ENCODE measurements at regions not wholly inside any gene's neighbourhood (a gene's known extent, or its start where the extent isn't known, plus 50 kb on each side); places are given as distances from the start of the nearest gene placed in this dataset.

DNA sequence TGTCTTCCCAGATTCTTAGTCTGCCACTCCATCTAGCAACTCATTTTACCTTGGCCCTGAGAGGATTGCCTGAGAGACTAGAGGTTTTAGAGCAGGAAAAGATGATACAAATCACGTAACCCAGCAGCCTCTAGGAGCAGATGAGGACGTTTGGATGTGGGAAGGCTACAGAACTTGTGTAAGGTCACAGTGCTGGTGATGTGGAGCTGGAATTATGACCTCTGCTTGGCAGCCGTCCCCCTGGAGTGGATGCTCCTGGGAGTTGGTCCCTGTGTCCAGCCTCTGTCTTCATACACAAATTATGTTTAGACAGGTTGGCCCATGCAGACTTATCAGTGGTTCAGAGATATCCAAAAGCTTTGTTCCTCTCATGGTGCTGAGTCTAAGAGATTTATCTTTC is 499.0 kb downstream of the EBF1 start:
- no peak overlapping the region for H3K4me2 ChIP-seq (ENCODE audit: low read length)
- H3K4me1 ChIP-seq (ENCODE audit: insufficient read depth, low read length, severe bottlenecking), result peaks cover 4% of the 10 kb centered on the region
- H3K4me3 ChIP-seq (ENCODE audit: low read depth, low read length, poor library complexity, severe bottlenecking), result no peak overlapping the region
- H3K27ac ChIP-seq (ENCODE audit: low read depth, low read length, poor library complexity, severe bottlenecking), result no peak overlapping the region
- no peak overlapping the region for H3K9ac ChIP-seq (ENCODE audit: low read length)
- no peaks in the 10 kb centered on the region for H3K27me3 ChIP-seq (ENCODE audit: insufficient read depth, low read length)
- no peaks in the 10 kb centered on the region for H3K79me2 ChIP-seq (ENCODE audit: insufficient read depth, low read length)
- no peaks in the 10 kb centered on the region for H4K20me1 ChIP-seq (ENCODE audit: insufficient read depth, low read length)
- H3K36me3 ChIP-seq (ENCODE audit: insufficient read depth, low read length), result no peaks in the 10 kb centered on the region
- peaks cover 4% of the 10 kb centered on the region; the same call in 1 of the 2 replicates for H3F3A ChIP-seq (ENCODE audit: insufficient read depth, low read length)
- 0 out of 2 replicates have a peak, but pooled peaks cover 3% of the 10 kb centered on the region for H3K9me3 ChIP-seq (ENCODE audit: low read length)
- no peaks in the 10 kb centered on the region for H3K9me2 ChIP-seq (ENCODE audit: low read depth, low read length)
- no peak overlapping the region for H2AFZ ChIP-seq (ENCODE audit: low read length)
- no peak for TF ChIP-seq EZH2 (IDR thresholded peaks at IDR 0.05; ENCODE audit: borderline replicate concordance, low read length)
- TF ChIP-seq, protein P1, sequence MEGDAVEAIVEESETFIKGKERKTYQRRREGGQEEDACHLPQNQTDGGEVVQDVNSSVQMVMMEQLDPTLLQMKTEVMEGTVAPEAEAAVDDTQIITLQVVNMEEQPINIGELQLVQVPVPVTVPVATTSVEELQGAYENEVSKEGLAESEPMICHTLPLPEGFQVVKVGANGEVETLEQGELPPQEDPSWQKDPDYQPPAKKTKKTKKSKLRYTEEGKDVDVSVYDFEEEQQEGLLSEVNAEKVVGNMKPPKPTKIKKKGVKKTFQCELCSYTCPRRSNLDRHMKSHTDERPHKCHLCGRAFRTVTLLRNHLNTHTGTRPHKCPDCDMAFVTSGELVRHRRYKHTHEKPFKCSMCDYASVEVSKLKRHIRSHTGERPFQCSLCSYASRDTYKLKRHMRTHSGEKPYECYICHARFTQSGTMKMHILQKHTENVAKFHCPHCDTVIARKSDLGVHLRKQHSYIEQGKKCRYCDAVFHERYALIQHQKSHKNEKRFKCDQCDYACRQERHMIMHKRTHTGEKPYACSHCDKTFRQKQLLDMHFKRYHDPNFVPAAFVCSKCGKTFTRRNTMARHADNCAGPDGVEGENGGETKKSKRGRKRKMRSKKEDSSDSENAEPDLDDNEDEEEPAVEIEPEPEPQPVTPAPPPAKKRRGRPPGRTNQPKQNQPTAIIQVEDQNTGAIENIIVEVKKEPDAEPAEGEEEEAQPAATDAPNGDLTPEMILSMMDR (IDR thresholded peaks at IDR 0.05; ENCODE audit: low read length), result no peak

DNA sequence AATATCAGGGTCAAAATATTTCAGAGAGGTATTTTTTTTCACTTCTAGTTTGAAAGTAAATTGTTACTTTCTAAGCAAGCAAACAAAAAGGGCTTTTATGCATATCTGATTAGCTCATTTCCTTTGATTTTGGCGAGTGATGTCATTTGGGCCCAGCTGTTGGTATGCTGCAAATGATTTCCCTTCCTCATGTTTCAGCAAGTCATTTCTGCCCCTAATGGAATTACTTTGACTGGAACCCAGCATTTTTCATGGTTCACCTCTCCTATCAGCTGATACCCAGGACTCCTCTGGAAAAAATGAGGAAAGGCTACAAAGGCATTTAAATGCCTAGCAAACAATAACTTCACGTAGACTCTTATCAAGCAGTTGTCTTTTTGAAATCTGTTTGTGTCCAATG is 500.6 kb downstream of the EBF1 start:
- Histone ChIP-seq H3K27me3 (ENCODE audit: insufficient read depth, low read length) (no peaks in the 10 kb centered on the region), H3F3A (ENCODE audit: insufficient read depth, low read length) (peaks cover 4% of the 10 kb centered on the region; the same call in 1 of the 2 replicates), H3K9me3 (ENCODE audit: low read length) (0 out of 2 replicates have a peak, but pooled peaks cover 3% of the 10 kb centered on the region), H3K27ac (ENCODE audit: low read depth, low read length, poor library complexity, severe bottlenecking) (no peak overlapping the region), H3K79me2 (ENCODE audit: insufficient read depth, low read length) (no peaks in the 10 kb centered on the region), H3K9me2 (ENCODE audit: low read depth, low read length) (no peaks in the 10 kb centered on the region), H3K4me1 (ENCODE audit: insufficient read depth, low read length, severe bottlenecking) (peaks cover 4% of the 10 kb centered on the region), H3K4me3 (ENCODE audit: low read depth, low read length, poor library complexity, severe bottlenecking) (no peak overlapping the region), H3K36me3 (ENCODE audit: insufficient read depth, low read length) (no peaks in the 10 kb centered on the region), H3K4me2 (ENCODE audit: low read length) (no peak overlapping the region), H3K9ac (ENCODE audit: low read length) (no peak overlapping the region), H4K20me1 (ENCODE audit: insufficient read depth, low read length) (no peaks in the 10 kb centered on the region), H2AFZ (ENCODE audit: low read length) (no peak overlapping the region)
- no peak for TF ChIP-seq EZH2 (IDR thresholded peaks at IDR 0.05; ENCODE audit: borderline replicate concordance, low read length)
- TF ChIP-seq, protein P1 (IDR thresholded peaks at IDR 0.05; ENCODE audit: low read length), result no peak

DNA sequence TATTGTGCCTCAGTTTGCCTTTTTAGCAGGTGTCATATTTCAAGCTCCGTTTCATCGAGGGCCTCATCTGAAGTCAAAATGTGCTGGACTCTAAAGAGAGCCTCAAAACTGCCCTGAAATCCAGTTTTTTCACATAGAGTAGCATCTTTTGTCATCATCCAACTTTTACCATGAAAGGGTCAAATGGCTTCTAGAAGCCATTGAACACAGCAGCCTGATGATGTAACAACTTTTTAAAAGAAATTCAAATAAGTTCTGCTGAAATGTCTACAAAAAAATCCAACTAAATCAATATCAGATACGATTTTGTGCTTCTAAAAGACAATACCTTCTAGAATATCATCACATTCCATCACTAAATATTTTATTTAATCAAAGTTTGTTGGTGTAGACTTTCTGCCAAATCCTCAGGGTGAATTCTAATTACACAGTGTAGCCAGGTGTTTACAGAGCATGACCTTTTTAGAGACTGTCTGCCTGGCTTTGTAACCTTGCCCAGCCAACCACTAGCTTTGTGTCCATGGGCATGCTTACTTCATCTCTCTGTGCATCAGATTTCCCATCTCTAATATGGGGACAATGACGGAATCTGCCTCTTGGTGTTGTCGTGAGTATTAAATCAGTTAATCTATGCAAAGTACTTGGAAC is 505.0 kb downstream of the EBF1 start:
- Histone ChIP-seq H3K27me3 (ENCODE audit: insufficient read depth, low read length) (no peaks in the 10 kb centered on the region), H3F3A (ENCODE audit: insufficient read depth, low read length) (peaks cover 4% of the 10 kb centered on the region; the same call in 1 of the 2 replicates), H3K9me3 (ENCODE audit: low read length) (0 out of 2 replicates have a peak, but pooled peaks cover 3% of the 10 kb centered on the region), H3K9me2 (ENCODE audit: low read depth, low read length) (no peaks in the 10 kb centered on the region), H3K4me1 (ENCODE audit: insufficient read depth, low read length, severe bottlenecking) (peaks cover 15% of the 10 kb centered on the region), H3K9ac (ENCODE audit: low read length) (no peak overlapping the region), H2AFZ (ENCODE audit: low read length) (no peak overlapping the region), H3K4me2 (ENCODE audit: low read length) (no peak overlapping the region), H3K27ac (ENCODE audit: low read depth, low read length, poor library complexity, severe bottlenecking) (no peak overlapping the region), H3K4me3 (ENCODE audit: low read depth, low read length, poor library complexity, severe bottlenecking) (no peak overlapping the region), H4K20me1 (ENCODE audit: insufficient read depth, low read length) (no peaks in the 10 kb centered on the region), H3K79me2 (ENCODE audit: insufficient read depth, low read length) (no peaks in the 10 kb centered on the region), H3K36me3 (ENCODE audit: insufficient read depth, low read length) (no peaks in the 10 kb centered on the region)
- TF ChIP-seq, protein P1 (IDR thresholded peaks at IDR 0.05; ENCODE audit: low read length), result no peak
- no peak for TF ChIP-seq EZH2 (IDR thresholded peaks at IDR 0.05; ENCODE audit: borderline replicate concordance, low read length)
